ENCODE measurements at regions not wholly inside any gene's neighbourhood (a gene's known extent, or its start where the extent isn't known, plus 50 kb on each side); places are given as distances from the start of the nearest gene placed in this dataset.

DNA sequence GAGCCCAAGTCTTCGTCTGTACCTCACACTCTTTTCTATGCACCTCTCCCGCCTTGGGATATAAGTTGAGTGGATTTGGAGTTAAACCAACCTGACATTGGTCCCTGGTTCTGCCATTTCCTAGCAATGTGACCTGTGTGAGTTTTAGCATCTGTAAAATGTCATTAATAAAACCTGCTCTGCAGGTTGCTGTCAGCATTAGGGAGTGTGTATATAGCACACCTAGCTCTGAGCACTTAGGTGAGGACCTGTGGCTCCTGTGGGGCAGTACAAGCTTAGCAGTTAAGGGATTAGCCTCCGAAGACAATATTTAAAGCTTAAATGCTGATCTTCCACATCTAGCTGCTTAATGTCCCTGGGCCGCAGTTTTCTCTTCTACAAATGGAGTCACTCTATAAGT is 248.0 kb downstream of the TMEM114 start:
- intact Hi-C loops (cut with DNase I), result no loop called here
- no peak for TF ChIP-seq EP300 (IDR thresholded peaks at IDR 0.05)
- no peak for TF ChIP-seq POLR2A (IDR thresholded peaks at IDR 0.05)
- TF ChIP-seq, protein P1, sequence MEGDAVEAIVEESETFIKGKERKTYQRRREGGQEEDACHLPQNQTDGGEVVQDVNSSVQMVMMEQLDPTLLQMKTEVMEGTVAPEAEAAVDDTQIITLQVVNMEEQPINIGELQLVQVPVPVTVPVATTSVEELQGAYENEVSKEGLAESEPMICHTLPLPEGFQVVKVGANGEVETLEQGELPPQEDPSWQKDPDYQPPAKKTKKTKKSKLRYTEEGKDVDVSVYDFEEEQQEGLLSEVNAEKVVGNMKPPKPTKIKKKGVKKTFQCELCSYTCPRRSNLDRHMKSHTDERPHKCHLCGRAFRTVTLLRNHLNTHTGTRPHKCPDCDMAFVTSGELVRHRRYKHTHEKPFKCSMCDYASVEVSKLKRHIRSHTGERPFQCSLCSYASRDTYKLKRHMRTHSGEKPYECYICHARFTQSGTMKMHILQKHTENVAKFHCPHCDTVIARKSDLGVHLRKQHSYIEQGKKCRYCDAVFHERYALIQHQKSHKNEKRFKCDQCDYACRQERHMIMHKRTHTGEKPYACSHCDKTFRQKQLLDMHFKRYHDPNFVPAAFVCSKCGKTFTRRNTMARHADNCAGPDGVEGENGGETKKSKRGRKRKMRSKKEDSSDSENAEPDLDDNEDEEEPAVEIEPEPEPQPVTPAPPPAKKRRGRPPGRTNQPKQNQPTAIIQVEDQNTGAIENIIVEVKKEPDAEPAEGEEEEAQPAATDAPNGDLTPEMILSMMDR (IDR thresholded peaks at IDR 0.05), result no peak
- 76 to 80% (median 76%) methylated on average over 4 of the region's 4 CpGs for WGBS, 3 donors
- H3K4me1 ChIP-seq (ENCODE audit: insufficient read depth), result no peaks in the 10 kb centered on the region
- H3K27ac ChIP-seq, result no peak overlapping the region
- DNase-seq, result no peak
- no peaks in the 10 kb centered on the region for H3K27me3 ChIP-seq
- H3K9me3 ChIP-seq, result no peaks in the 10 kb centered on the region
- no peaks in the 10 kb centered on the region for H3K36me3 ChIP-seq
- no peak overlapping the region for H3K4me3 ChIP-seq

DNA sequence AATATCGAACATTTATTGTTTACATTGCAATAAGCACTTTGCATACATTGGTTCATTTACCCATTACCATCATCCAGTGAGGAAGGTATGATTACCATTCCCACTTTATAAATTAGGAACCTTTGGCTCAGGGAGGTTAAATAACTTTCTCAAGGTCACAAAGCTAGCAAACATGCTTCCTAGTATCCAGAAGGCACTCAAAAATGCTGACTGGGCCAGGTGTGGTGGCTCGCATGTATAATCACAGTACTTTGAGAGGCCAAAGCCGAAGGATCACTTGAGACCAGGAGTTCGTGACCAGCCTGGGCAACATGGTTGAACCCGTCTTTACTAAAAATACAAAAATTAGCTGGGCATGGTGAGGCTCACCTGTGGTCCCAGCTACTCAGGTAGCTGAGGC is 259.6 kb downstream of the TMEM114 start:
- no peak overlapping the region for H3K4me3 ChIP-seq
- no peaks in the 10 kb centered on the region for H3K4me1 ChIP-seq (ENCODE audit: insufficient read depth)
- no peaks in the 10 kb centered on the region for H3K27me3 ChIP-seq
- H3K9me3 ChIP-seq, result no peaks in the 10 kb centered on the region
- H3K36me3 ChIP-seq, result no peaks in the 10 kb centered on the region
- 82 to 85% (median 82%) methylated on average over 5 of the region's 5 CpGs for WGBS, 3 donors
- no peak overlapping the region for H3K27ac ChIP-seq
- TF ChIP-seq, protein P1 (IDR thresholded peaks at IDR 0.05), result no peak
- TF ChIP-seq POLR2A (IDR thresholded peaks at IDR 0.05) (no peak), EP300 (IDR thresholded peaks at IDR 0.05) (no peak)
- DNase-seq, result no peak
- intact Hi-C loops (cut with DNase I), result no loop called here

DNA sequence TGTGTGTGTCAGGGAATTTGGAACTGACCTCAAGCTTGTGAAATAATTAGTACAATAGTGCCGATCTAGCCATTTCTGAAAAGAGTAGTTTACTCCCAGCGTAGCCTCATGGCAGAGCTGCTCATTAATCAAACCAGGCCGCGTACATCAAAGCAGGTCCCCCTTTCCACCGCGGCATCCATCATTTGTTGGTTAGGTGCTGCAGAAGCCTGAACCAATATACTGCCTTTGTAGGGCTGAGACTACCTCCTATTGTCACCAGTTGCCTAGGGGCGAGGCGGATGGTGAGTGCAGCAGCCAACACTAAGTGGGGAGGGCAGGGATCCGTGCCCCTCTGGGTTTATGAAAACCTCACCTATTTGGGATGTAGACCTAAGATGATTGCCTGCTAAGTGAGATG is 264.1 kb downstream of the TMEM114 start:
- H3K27ac ChIP-seq, result no peak overlapping the region
- WGBS, 3 donors, result 36 to 59% (median 43%) methylated on average over 9 of the region's 9 CpGs
- H3K4me1 ChIP-seq (ENCODE audit: insufficient read depth), result no peaks in the 10 kb centered on the region
- no peaks in the 10 kb centered on the region for H3K36me3 ChIP-seq
- no peak for DNase-seq
- no peaks in the 10 kb centered on the region for H3K27me3 ChIP-seq
- intact Hi-C loops (cut with DNase I), result no loop called here
- H3K9me3 ChIP-seq, result no peaks in the 10 kb centered on the region
- H3K4me3 ChIP-seq, result no peak overlapping the region
- TF ChIP-seq EP300 (IDR thresholded peaks at IDR 0.05) (no peak), POLR2A (IDR thresholded peaks at IDR 0.05) (no peak)
- TF ChIP-seq, protein P1 (IDR thresholded peaks at IDR 0.05), result no peak

DNA sequence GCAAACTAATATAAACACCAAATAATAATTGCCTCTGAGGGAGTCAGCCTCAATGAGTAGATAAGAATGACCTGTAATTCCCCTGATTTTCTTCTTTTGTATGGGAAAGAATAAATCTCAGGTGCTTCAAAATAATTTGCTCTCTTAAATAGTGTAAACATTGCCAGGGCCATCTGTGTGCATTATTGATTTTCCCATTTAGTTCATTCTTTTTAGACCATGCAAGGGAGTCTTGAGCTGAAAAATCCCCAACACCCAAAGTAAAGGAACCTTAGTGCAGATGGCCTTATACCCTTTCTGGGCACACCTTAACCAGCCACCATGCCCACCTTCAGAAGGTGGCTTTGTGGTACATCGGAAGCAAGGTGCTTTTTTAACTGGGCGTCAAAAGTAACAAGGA is 267.2 kb downstream of the TMEM114 start:
- intact Hi-C loops (cut with DNase I), result no loop called here
- Histone ChIP-seq H3K27ac (no peak overlapping the region), H3K9me3 (no peaks in the 10 kb centered on the region), H3K36me3 (no peaks in the 10 kb centered on the region), H3K4me3 (no peak overlapping the region), H3K4me1 (ENCODE audit: insufficient read depth) (no peaks in the 10 kb centered on the region), H3K27me3 (no peaks in the 10 kb centered on the region)
- 96 to 100% (median 97%) methylated on average over 2 of the region's 2 CpGs for WGBS, 3 donors
- no peak for DNase-seq
- TF ChIP-seq EP300 (IDR thresholded peaks at IDR 0.05), result no peak
- TF ChIP-seq, protein P1 (IDR thresholded peaks at IDR 0.05), result no peak
- TF ChIP-seq POLR2A (IDR thresholded peaks at IDR 0.05), result no peak

DNA sequence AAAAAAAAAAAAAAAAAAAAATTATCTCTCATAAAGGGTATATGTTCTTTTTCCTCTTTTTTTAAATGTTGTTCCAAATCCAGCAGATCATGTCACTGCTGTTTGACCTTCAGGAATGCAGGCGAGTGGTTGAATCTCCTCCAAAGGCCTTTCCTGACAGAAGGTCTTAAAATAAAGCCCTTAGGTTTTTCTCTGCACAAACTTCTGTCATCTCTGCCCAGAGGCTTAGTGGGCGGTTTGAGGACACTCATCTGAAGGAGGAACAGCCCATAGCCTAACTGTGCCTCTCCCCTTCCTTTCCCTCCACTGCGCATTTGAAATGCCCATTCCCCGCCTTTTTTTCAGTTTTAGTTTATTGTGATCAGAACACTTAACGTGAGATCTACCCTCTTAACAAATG is 270.2 kb downstream of the TMEM114 start:
- WGBS, 3 donors, result 55 to 58% (median 56%) methylated on average over 5 of the region's 5 CpGs
- Histone ChIP-seq H3K9me3 (no peaks in the 10 kb centered on the region), H3K36me3 (no peaks in the 10 kb centered on the region), H3K27me3 (no peaks in the 10 kb centered on the region), H3K4me1 (ENCODE audit: insufficient read depth) (no peaks in the 10 kb centered on the region), H3K4me3 (no peak overlapping the region), H3K27ac (no peak overlapping the region)
- no peak for TF ChIP-seq EP300 (IDR thresholded peaks at IDR 0.05)
- TF ChIP-seq POLR2A (IDR thresholded peaks at IDR 0.05), result no peak
- TF ChIP-seq, protein P1 (IDR thresholded peaks at IDR 0.05), result no peak
- DNase-seq, result no peak
- intact Hi-C loops (cut with DNase I), result no loop called here

Measured in ovary (tissue), 7 donors.